GM12874 (cell line): ENCODE measurements at regions not wholly inside any gene's neighbourhood (a gene's known extent, or its start where the extent isn't known, plus 50 kb on each side); places are given as distances from the start of the nearest gene placed in this dataset.

Experiments
- TF ChIP-seq, protein P1 (sequence below): IDR thresholded peaks from 2 replicates; pipeline ENCODE4 v1.5.1; 2011; ENCODE audit warnings: low read depth, mild to moderate bottlenecking, control low read depth, low read length, moderate library complexity; ENCODE audit not compliant: insufficient read depth

GRCh38 chr2:185239491-185239890, 499.1 kb upstream of the FSIP2 start:
- TF ChIP-seq, protein P1, sequence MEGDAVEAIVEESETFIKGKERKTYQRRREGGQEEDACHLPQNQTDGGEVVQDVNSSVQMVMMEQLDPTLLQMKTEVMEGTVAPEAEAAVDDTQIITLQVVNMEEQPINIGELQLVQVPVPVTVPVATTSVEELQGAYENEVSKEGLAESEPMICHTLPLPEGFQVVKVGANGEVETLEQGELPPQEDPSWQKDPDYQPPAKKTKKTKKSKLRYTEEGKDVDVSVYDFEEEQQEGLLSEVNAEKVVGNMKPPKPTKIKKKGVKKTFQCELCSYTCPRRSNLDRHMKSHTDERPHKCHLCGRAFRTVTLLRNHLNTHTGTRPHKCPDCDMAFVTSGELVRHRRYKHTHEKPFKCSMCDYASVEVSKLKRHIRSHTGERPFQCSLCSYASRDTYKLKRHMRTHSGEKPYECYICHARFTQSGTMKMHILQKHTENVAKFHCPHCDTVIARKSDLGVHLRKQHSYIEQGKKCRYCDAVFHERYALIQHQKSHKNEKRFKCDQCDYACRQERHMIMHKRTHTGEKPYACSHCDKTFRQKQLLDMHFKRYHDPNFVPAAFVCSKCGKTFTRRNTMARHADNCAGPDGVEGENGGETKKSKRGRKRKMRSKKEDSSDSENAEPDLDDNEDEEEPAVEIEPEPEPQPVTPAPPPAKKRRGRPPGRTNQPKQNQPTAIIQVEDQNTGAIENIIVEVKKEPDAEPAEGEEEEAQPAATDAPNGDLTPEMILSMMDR = no peak

DNA sequence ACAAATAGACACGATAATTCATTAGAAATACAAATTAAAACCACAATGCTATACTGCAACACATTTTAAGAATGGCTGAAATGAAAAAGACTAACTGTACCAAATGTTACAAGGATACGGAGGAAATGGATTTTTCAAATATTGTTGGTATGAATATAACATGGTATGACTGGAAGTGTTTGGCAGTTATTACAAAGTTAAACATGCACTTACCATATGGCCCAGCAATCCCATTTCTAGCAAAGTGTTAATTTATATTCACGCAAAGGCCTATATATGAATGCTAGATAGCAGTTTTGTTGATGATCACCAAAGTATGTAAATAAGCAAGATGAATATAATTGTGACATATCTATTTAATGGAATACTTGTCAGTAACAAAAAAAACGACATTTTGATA, 497.8 kb upstream of the FSIP2 start:
- TF ChIP-seq, protein P1 = no peak

- TF ChIP-seq, protein P1 = no peak
Observed at GRCh38 chr2:185241556-185241955, 497.0 kb upstream of the FSIP2 start.

GRCh38 chr2:185242462-185242861, 496.1 kb upstream of the FSIP2 start:
- TF ChIP-seq, protein P1 = no peak

DNA sequence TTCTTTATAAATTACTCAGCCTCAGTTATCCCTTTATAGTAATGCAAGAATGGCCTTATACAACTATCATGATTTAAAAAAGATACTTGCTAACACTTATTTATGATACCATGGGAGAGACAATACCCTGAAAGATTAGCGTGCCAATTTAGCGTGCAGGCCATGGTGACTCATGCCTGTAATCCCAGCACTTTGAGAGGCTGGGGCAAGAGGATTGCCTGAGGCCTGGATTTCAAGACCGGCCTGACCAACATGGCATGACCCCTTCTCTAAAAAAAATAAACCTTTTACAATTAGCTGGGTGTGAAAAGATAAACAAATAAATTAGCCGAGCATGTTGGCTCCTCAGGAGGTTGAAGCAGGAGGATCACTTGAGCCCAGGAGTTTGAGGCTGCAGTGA, 493.4 kb upstream of the FSIP2 start:
- TF ChIP-seq, protein P1 = no peak

- TF ChIP-seq, protein P1 = no peak
Observed at GRCh38 chr2:185245806-185246205, 492.8 kb upstream of the FSIP2 start.

DNA sequence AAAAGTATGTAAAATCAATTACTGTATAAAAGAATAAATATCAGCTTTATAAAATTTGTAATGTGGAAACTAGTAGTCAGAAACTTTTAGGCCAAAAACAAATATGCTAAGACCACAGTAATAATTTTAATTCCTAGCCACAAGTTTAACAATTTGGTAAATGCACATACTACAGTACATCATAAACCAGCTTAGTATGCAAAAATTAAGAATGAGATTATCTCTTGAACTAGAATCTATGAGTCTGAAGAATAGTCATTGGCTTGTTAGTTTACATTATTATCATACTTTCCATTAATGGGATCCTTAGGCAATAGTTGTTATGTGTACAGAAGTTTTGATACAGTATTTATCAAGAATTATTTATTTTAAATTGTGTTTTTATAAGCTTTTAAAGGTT, 491.9 kb upstream of the FSIP2 start:
- TF ChIP-seq, protein P1 = no peak

- TF ChIP-seq, protein P1 = no peak
Observed at GRCh38 chr2:185255566-185255965, 483.0 kb upstream of the FSIP2 start.
